ENCODE measurements at regions not wholly inside any gene's neighbourhood (a gene's known extent, or its start where the extent isn't known, plus 50 kb on each side); places are given as distances from the start of the nearest gene placed in this dataset.

DNA sequence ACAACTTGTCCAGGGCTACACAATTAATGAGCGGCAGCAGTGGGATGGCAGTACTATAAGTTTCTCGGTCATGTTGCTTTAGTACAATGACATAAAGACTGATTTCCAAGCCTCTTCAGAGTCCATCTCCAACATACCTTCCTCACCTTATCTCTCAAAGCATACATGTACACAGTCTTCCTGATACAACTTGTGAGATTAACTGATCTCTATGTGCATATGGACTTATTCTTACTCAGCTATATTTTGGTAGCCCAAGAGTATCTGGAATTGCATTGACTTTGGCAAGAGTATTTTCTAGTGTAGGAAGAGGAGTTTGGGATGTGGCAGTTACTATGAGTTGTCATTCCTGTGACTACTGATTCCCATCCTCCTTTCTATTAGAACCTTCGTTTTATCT is 575.0 kb downstream of the EDEM1 start:
- Mint-ChIP-seq H3K27me3 (no peaks in the 10 kb centered on the region), H3K27ac (no peak overlapping the region), H3K36me3 (ENCODE audit: insufficient read depth) (no peaks in the 10 kb centered on the region), H3K9me3 (ENCODE audit: low read depth) (no peaks in the 10 kb centered on the region), H3K4me1 (ENCODE audit: low read depth) (peaks cover 6% of the 10 kb centered on the region), H3K4me3 (ENCODE audit: low read depth) (no peak overlapping the region)
- no peak for DNase-seq (ENCODE audit: low spot score, unreplicated experiment)
- TF ChIP-seq, protein P1, sequence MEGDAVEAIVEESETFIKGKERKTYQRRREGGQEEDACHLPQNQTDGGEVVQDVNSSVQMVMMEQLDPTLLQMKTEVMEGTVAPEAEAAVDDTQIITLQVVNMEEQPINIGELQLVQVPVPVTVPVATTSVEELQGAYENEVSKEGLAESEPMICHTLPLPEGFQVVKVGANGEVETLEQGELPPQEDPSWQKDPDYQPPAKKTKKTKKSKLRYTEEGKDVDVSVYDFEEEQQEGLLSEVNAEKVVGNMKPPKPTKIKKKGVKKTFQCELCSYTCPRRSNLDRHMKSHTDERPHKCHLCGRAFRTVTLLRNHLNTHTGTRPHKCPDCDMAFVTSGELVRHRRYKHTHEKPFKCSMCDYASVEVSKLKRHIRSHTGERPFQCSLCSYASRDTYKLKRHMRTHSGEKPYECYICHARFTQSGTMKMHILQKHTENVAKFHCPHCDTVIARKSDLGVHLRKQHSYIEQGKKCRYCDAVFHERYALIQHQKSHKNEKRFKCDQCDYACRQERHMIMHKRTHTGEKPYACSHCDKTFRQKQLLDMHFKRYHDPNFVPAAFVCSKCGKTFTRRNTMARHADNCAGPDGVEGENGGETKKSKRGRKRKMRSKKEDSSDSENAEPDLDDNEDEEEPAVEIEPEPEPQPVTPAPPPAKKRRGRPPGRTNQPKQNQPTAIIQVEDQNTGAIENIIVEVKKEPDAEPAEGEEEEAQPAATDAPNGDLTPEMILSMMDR (IDR thresholded peaks at IDR 0.05; ENCODE audit: unreplicated experiment), result no peak

DNA sequence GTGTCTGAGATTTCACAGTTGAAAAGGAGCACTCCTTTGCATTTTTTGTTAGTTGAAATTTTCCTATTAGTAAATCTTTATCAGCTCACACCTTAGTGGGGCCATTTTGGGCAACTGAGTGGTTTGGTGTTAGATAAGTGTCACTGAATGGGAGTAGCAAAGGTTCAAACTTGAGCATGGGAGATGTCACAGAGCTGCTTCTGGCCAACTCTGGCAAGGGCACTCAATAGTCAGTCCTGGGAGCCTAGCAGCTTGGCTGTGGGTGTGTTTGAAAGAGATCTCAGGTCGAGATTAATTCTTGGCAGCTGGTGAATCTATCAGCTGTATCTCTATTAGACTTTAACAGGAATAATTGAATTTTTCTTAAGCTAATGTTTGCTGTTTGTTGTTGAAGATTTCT is 579.3 kb downstream of the EDEM1 start:
- peak overlapping the region; percentile 43 for H3K27ac Mint-ChIP-seq
- no peak for DNase-seq (ENCODE audit: low spot score, unreplicated experiment)
- no peaks in the 10 kb centered on the region for H3K27me3 Mint-ChIP-seq
- TF ChIP-seq, protein P1 (IDR thresholded peaks at IDR 0.05; ENCODE audit: unreplicated experiment), result no peak
- H3K36me3 Mint-ChIP-seq (ENCODE audit: insufficient read depth), result no peaks in the 10 kb centered on the region
- no peak overlapping the region for H3K4me3 Mint-ChIP-seq (ENCODE audit: low read depth)
- no peaks in the 10 kb centered on the region for H3K9me3 Mint-ChIP-seq (ENCODE audit: low read depth)
- H3K4me1 Mint-ChIP-seq (ENCODE audit: low read depth), result no peaks in the 10 kb centered on the region

DNA sequence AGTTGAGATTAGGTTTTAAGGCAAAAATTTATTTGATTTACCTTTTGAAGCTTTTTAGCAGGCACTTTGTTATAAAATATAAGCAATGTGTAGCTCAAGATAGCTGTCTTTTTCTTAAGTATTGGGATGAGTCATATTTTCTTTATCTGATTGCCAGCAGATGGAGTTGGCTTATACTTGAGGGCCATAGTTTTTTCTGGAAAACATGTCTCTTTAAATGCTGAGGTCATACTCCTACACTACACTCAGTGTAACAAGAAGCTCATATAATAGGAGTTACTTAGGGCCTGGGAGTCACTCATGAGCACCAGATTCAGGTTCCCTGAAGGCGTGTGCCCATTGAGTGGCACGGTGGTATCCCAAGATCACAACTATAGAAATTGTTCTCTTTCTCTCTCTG is 579.8 kb downstream of the EDEM1 start:
- no peak for DNase-seq (ENCODE audit: low spot score, unreplicated experiment)
- Mint-ChIP-seq H3K36me3 (ENCODE audit: insufficient read depth) (no peaks in the 10 kb centered on the region), H3K9me3 (ENCODE audit: low read depth) (no peaks in the 10 kb centered on the region), H3K4me1 (ENCODE audit: low read depth) (no peaks in the 10 kb centered on the region), H3K27ac (peak overlapping the region; percentile 43), H3K27me3 (no peaks in the 10 kb centered on the region), H3K4me3 (ENCODE audit: low read depth) (no peak overlapping the region)
- TF ChIP-seq, protein P1 (IDR thresholded peaks at IDR 0.05; ENCODE audit: unreplicated experiment), result no peak

DNA sequence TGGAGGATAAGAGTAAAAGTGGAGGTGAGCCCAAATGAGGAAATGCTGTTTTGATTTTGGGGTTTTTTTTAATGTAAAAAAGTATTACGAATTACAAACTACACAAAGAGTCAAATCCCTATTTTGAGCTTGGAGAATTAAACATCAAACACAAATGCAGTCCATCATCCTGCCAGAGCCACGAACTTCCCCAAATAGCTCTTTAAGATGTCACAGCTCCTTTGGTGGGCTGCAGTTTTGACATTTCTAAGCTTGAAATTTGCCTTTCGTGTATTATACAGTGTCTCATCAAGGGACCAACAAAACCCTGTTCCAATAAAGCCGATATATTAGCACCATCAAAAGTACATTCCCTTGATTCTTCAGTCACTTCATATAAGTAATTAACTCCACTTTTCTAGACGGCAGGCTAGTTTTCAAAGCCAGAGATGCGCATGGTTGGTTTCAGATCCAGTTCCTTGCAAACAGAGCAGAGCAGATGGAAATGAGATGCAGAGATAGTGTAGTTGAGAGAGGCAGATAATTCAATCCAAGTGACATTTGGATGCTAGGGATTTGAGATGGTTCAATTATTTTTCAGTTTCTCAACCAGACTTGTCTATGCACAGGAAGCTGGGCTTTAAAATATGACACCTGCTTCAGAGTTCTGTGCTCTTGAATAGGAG is 580.9 kb downstream of the EDEM1 start:
- H3K36me3 Mint-ChIP-seq (ENCODE audit: insufficient read depth), result no peaks in the 10 kb centered on the region
- H3K9me3 Mint-ChIP-seq (ENCODE audit: low read depth), result no peaks in the 10 kb centered on the region
- no peaks in the 10 kb centered on the region for H3K4me1 Mint-ChIP-seq (ENCODE audit: low read depth)
- DNase-seq (ENCODE audit: low spot score, unreplicated experiment), result no peak
- H3K4me3 Mint-ChIP-seq (ENCODE audit: low read depth), result no peak overlapping the region
- H3K27me3 Mint-ChIP-seq, result no peaks in the 10 kb centered on the region
- no peak overlapping the region for H3K27ac Mint-ChIP-seq
- TF ChIP-seq, protein P1 (IDR thresholded peaks at IDR 0.05; ENCODE audit: unreplicated experiment), result no peak

DNA sequence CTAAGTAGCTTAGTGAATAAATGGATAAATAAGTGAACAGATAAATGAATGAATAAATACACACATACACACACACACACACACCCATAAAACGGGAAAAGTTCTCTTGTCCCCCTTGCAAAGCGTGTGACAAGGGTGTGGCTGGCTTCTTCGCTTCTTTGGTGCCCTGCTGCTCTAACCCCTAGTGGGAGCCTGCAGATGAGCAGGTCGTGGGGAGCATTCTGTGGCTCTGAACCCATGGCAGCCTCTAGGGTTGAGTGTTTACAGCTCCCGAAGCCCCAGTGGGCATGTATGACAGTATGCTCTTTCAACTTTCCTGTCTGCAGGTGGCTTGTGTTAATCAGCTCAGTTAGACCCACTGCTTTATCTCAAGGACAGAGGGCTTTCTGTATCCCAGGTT is 582.3 kb downstream of the EDEM1 start:
- TF ChIP-seq, protein P1 (IDR thresholded peaks at IDR 0.05; ENCODE audit: unreplicated experiment), result no peak
- Mint-ChIP-seq H3K27ac (no peak overlapping the region), H3K4me3 (ENCODE audit: low read depth) (no peak overlapping the region), H3K36me3 (ENCODE audit: insufficient read depth) (no peaks in the 10 kb centered on the region), H3K27me3 (no peaks in the 10 kb centered on the region), H3K9me3 (ENCODE audit: low read depth) (peaks cover 5% of the 10 kb centered on the region), H3K4me1 (ENCODE audit: low read depth) (no peaks in the 10 kb centered on the region)
- DNase-seq (ENCODE audit: low spot score, unreplicated experiment), result no peak
